H1 (cell line): ENCODE measurements at regions not wholly inside any gene's neighbourhood (a gene's known extent, or its start where the extent isn't known, plus 50 kb on each side); places are given as distances from the start of the nearest gene placed in this dataset.

Source experiments
- CTCF ChIA-PET: fragments of 300-600 bp; sonication (Branson Sonifier 250); formaldehyde crosslinking; loops from one replicate; lab custom pipeline; 2021; ENCODE audit not compliant: partially characterized antibody; lab: Charles Lee
- POLR2A ChIA-PET: fragments of 300-600 bp; sonication (Branson Sonifier 250); formaldehyde crosslinking; loops from one replicate; lab custom pipeline; 2021; ENCODE audit warnings: inconsistent platforms; ENCODE audit not compliant: partially characterized antibody; lab: Charles Lee
- DNase-seq, 2 experiments: peaks; one replicate each; pipeline versions ENCODE4 v3.0.0 to v3.0.0-alpha.2; 2010 to 2022; ENCODE audit warnings: low spot score in 2 of 2, low read depth in 1 of 2, mixed read lengths in 1 of 2
- FAIRE-seq: peaks from 2 replicates; lab custom pipeline; 2011; peaks lifted over from hg19 to GRCh38; lab: Jason Lieb, UNC
- H2AFZ ChIP-seq: 2 replicates; pipeline ENCODE4 v1.8.1; 2012; ENCODE audit warnings: low read length, inconsistent platforms
- H2AK5ac ChIP-seq: 2 replicates; pipeline ENCODE4 v1.6.1; 2013; ENCODE audit warnings: low read depth, low read length
- H2BK120ac ChIP-seq: replicated peaks from 2 replicates; pipeline ENCODE3; 2013; ENCODE audit warnings: low read depth, low read length, inconsistent platforms
- H2BK12ac ChIP-seq: 2 replicates; pipeline ENCODE4 v1.6.1; 2013; ENCODE audit warnings: low read depth, low read length
- H2BK15ac ChIP-seq: 2 replicates; pipeline ENCODE4 v1.6.1; 2013; ENCODE audit warnings: low read length
- H2BK20ac ChIP-seq: 2 replicates; pipeline ENCODE4 v1.6.1; 2013; ENCODE audit warnings: low read length
- H2BK5ac ChIP-seq: 2 replicates; pipeline ENCODE4 v1.6.1; 2013; ENCODE audit warnings: low read depth, low read length
- H3K14ac ChIP-seq: 2 replicates; pipeline ENCODE4 v1.6.1; 2013; ENCODE audit warnings: inconsistent platforms; ENCODE audit not compliant: insufficient read length
- H3K18ac ChIP-seq: 2 replicates; pipeline ENCODE4 v1.6.1; 2013; ENCODE audit warnings: low read length; ENCODE audit errors: extremely low read depth
- H3K23ac ChIP-seq: 2 replicates; pipeline ENCODE4 v1.6.1; 2013; ENCODE audit warnings: inconsistent platforms; ENCODE audit not compliant: insufficient read length
- H3K23me2 ChIP-seq: 2 replicates; pipeline ENCODE4 v1.6.1; 2013; ENCODE audit warnings: low read depth, low read length
- H3K27ac ChIP-seq: 2 replicates; pipeline ENCODE4 v1.6.1; 2011; ENCODE audit warnings: low read depth, low read length, inconsistent platforms
- H3K27me3 ChIP-seq, 4 experiments: replicated peaks in 1 of 4; 1 replicate in 1 of 4; 2 replicates in 3 of 4; pipeline versions ENCODE4 v1.6.1 to v1.8.1; 2011 to 2013; ENCODE audit warnings: low read length in 3 of 4, mild to moderate bottlenecking in 3 of 4, inconsistent platforms in 2 of 4, mixed read lengths in 2 of 4, moderate library complexity in 1 of 4; ENCODE audit not compliant: control insufficient read depth in 3 of 4, insufficient read depth in 3 of 4; ENCODE audit errors: extremely low read depth in 1 of 4
- H3K36me3 ChIP-seq, 4 experiments: 2 replicates each; pipeline versions ENCODE4 v1.6.1 to v1.8.1; 2011 to 2013; ENCODE audit warnings: mild to moderate bottlenecking in 4 of 4, low read length in 3 of 4, moderate library complexity in 2 of 4, control low read depth in 1 of 4, inconsistent platforms in 1 of 4; ENCODE audit not compliant: insufficient read depth in 4 of 4, control insufficient read depth in 2 of 4
- H3K4ac ChIP-seq: replicated peaks from 2 replicates; pipeline ENCODE3; 2013; ENCODE audit warnings: low read length, low read depth, mixed read lengths, inconsistent platforms; ENCODE audit not compliant: insufficient read length
- H3K4me1 ChIP-seq, 4 experiments: replicated peaks in 1 of 4; 1 replicate in 1 of 4; 2 replicates in 3 of 4; pipeline versions ENCODE4 v1.6.1 to v1.8.1; 2011 to 2013; ENCODE audit warnings: low read length in 3 of 4, inconsistent platforms in 2 of 4, mixed read lengths in 1 of 4; ENCODE audit not compliant: insufficient read depth in 4 of 4, control insufficient read depth in 3 of 4
- H3K4me2 ChIP-seq, 2 experiments: 2 replicates each; pipeline versions ENCODE4 v1.6.1 to v1.8.1; 2011 to 2013; ENCODE audit warnings: low read depth in 2 of 2, low read length in 2 of 2, control low read depth in 1 of 2, inconsistent platforms in 1 of 2, mild to moderate bottlenecking in 1 of 2; ENCODE audit not compliant: insufficient read depth in 1 of 2
- H3K4me3 ChIP-seq, 4 experiments: fragments of 200-600, 300-600 bp in 1 of 4; sonication (generic), shearing (Covaris generic), sonication (Bioruptor Twin) in 1 of 4; 2 replicates each; pipeline versions ENCODE4 v1.5.1 to v1.8.1; 2011 to 2016; ENCODE audit warnings: low read length in 4 of 4, low read depth in 3 of 4, control low read depth in 2 of 4, inconsistent platforms in 2 of 4, mild to moderate bottlenecking in 2 of 4, mixed read lengths in 1 of 4, moderate library complexity in 1 of 4; ENCODE audit not compliant: insufficient read depth in 2 of 4; ENCODE audit errors: extremely low read depth in 1 of 4
- H3K56ac ChIP-seq: replicated peaks from 2 replicates; pipeline ENCODE3; 2013; ENCODE audit warnings: low read depth, mild to moderate bottlenecking, mixed read lengths, low read length, inconsistent platforms; ENCODE audit not compliant: insufficient read length
- H3K79me1 ChIP-seq: 2 replicates; pipeline ENCODE4 v1.6.1; 2013; ENCODE audit warnings: low read depth, low read length, control low read depth
- H3K79me2 ChIP-seq, 2 experiments: 2 replicates each; pipeline versions ENCODE4 v1.6.1 to v1.8.1; 2012 to 2013; ENCODE audit warnings: low read length in 2 of 2, mild to moderate bottlenecking in 2 of 2, inconsistent platforms in 1 of 2; ENCODE audit not compliant: insufficient read depth in 2 of 2, control insufficient read depth in 1 of 2
- H3K9ac ChIP-seq, 4 experiments: replicated peaks in 1 of 4; 1 replicate in 1 of 4; 2 replicates in 3 of 4; pipeline versions ENCODE4 v1.6.1 to v1.8.1; 2011 to 2013; ENCODE audit warnings: low read depth in 3 of 4, low read length in 3 of 4, control low read depth in 2 of 4, mild to moderate bottlenecking in 2 of 4, moderate library complexity in 2 of 4, inconsistent platforms in 1 of 4; ENCODE audit errors: extremely low read depth in 1 of 4
- H3K9me3 ChIP-seq, 2 experiments: 2 replicates each; pipeline versions ENCODE4 v1.6.1 to v1.8.1; 2012 to 2013; ENCODE audit warnings: mild to moderate bottlenecking in 2 of 2, moderate library complexity in 2 of 2, control low read depth in 1 of 2, inconsistent platforms in 1 of 2, low read depth in 1 of 2, low read length in 1 of 2, mixed read lengths in 1 of 2; ENCODE audit not compliant: insufficient read depth in 2 of 2
- H4K20me1 ChIP-seq, 2 experiments: replicated peaks in 1 of 2; 2 replicates each; pipeline versions ENCODE3 to v1.8.1; 2011 to 2013; ENCODE audit warnings: inconsistent platforms in 2 of 2, low read length in 2 of 2, mild to moderate bottlenecking in 1 of 2; ENCODE audit not compliant: insufficient read depth in 2 of 2, control insufficient read depth in 1 of 2
- H4K5ac ChIP-seq: 2 replicates; pipeline ENCODE4 v1.6.1; 2013; ENCODE audit warnings: low read length, low read depth, mixed read lengths, inconsistent platforms; ENCODE audit not compliant: insufficient read length
- H4K8ac ChIP-seq: 2 replicates; pipeline ENCODE4 v1.8.0; 2013; ENCODE audit warnings: mild to moderate bottlenecking, moderate library complexity, low read length, inconsistent platforms; ENCODE audit not compliant: insufficient read depth; ENCODE audit errors: extremely low read depth
- H4K91ac ChIP-seq: replicated peaks from 2 replicates; pipeline ENCODE3; 2013; ENCODE audit warnings: low read length, mixed read lengths, inconsistent platforms; ENCODE audit not compliant: insufficient read length
- JUN ChIP-seq: IDR thresholded peaks from 2 replicates; pipeline ENCODE4 v1.6.1; 2011; ENCODE audit warnings: low read depth, mild to moderate bottlenecking, improper control_type of control experiment, low read length
- KDM4A ChIP-seq: IDR thresholded peaks from one replicate; pipeline ENCODE4 v1.7.1; 2012; ENCODE audit warnings: low read depth, mild to moderate bottlenecking, moderate library complexity, low read length, inconsistent platforms; ENCODE audit not compliant: severe bottlenecking
- WGBS, 2 experiments: shearing (Covaris generic) in 1 of 2; methylation state at CpG; one replicate each; pipeline versions ENCODE4 v1.1.6 to v1.1.7; 2013 to 2015; ENCODE audit warnings: low lambda C conversion rate in 2 of 2, mixed read lengths in 2 of 2, inconsistent platforms in 1 of 2, low coverage in 1 of 2, missing lambda C conversion rate in 1 of 2; ENCODE audit not compliant: insufficient replicate concordance in 2 of 2, insufficient coverage in 1 of 2, insufficient read length in 1 of 2; ENCODE audit errors: extremely low coverage in 1 of 2, missing lambda C conversion rate in 1 of 2; 5-methylcytosine and 5-hydroxymethylcytosine counted together

- Histone ChIP-seq H3K79me2 (no peaks in the 10 kb centered on the region), H3K4me2 (no peak overlapping the region), H3K4ac (no peak overlapping the region), H3K4me1 (no peaks in the 10 kb centered on the region; a peak in 1 of 7 replicates), H2AFZ (no peak overlapping the region), H3K36me3 (no peaks in the 10 kb centered on the region), H3K56ac (no peak overlapping the region), H4K5ac (no peak overlapping the region), H3K9me3 (no peaks in the 10 kb centered on the region), H3K27me3 (no peaks in the 10 kb centered on the region), H2BK120ac (no peak overlapping the region), H4K20me1 (no peaks in the 10 kb centered on the region), H2BK5ac (no peak overlapping the region), H3K4me3 (no peak overlapping the region), H4K91ac (no peak overlapping the region), H3K23ac (no peak overlapping the region), H3K27ac (no peak overlapping the region), H3K14ac (no peak overlapping the region), H2BK20ac (no peak overlapping the region), H4K8ac (peak overlapping the region; percentile 62; the same call in 1 of the 2 replicates), H2BK15ac (no peak overlapping the region), H3K9ac (no peak overlapping the region), H3K79me1 (no peaks in the 10 kb centered on the region), H3K18ac (no peak overlapping the region), H2BK12ac (no peak overlapping the region), H3K23me2 (no peaks in the 10 kb centered on the region), H2AK5ac (peak overlapping the region; percentile 86; the same call in 1 of the 2 replicates)
- TF ChIP-seq JUN (no peak), KDM4A (no peak)
- CTCF ChIA-PET = interaction anchor here (1.7 to 5.6 kb wide), 2 partner anchors 14 to 17 kb away, joined by 4 to 35 read pairs; no protein-coding TSS in a partner anchor
- 83% methylated on average over 7 of the region's 7 CpGs; no CpG with 5 or more reads in 1 of the 2 experiments for WGBS, 2 experiments
- POLR2A ChIA-PET = no interaction called here
- FAIRE-seq (no peak), DNase-seq (no peak)
Measured at GRCh38 chr18:78861706-78862105, 117.9 kb upstream of the SALL3 start.
